NCI-H2171 treated with DMSO at 0.1 percent for 48 hours (cell line): ENCODE measurements at regions not wholly inside any gene's neighbourhood (a gene's known extent, or its start where the extent isn't known, plus 50 kb on each side); places are given as distances from the start of the nearest gene placed in this dataset.
A peak's percentile ranks its signal among the peaks of the same experiment; 100 is the strongest.
"Not testable (repeated sequence)": the region's sequence is repeated elsewhere in the genome, so short reads cannot be mapped to it uniquely, and the experiment has no call there.

Experiments used
- DNase-seq: peaks from one replicate; lab custom pipeline; 2025; lab: John Stamatoyannopoulos, UW

GRCh38 chr1:234799021-234799689 is 189.2 kb upstream of the IRF2BP2 start:
- DNase-seq: not testable (repeated sequence)

- DNase-seq: not testable (repeated sequence)
Observed at GRCh38 chr1:234797216-234797615, 187.2 kb upstream of the IRF2BP2 start.

- DNase-seq: not testable (repeated sequence)
Observed at GRCh38 chr1:234796438-234796792, 186.4 kb upstream of the IRF2BP2 start.

- not testable (repeated sequence) for DNase-seq
Observed at GRCh38 chr1:234795711-234796437, 185.9 kb upstream of the IRF2BP2 start.

- not testable (repeated sequence) for DNase-seq
Observed at GRCh38 chr1:234795007-234795406, 185.0 kb upstream of the IRF2BP2 start.

GRCh38 chr1:234794452-234794851 is 184.5 kb upstream of the IRF2BP2 start:
- not testable (repeated sequence) for DNase-seq

GRCh38 chr1:234793924-234794323 is 183.9 kb upstream of the IRF2BP2 start:
- DNase-seq: not testable (repeated sequence)

- DNase-seq: not testable (repeated sequence)
Observed at GRCh38 chr1:234792221-234792864, 182.4 kb upstream of the IRF2BP2 start.

- not testable (repeated sequence) for DNase-seq
Observed at GRCh38 chr1:234791615-234792014, 181.6 kb upstream of the IRF2BP2 start.

GRCh38 chr1:234790333-234790732 is 180.4 kb upstream of the IRF2BP2 start:
- DNase-seq: not testable (repeated sequence)

- DNase-seq: not testable (repeated sequence)
Observed at GRCh38 chr1:234787011-234787584, 177.1 kb upstream of the IRF2BP2 start.

- not testable (repeated sequence) for DNase-seq
Observed at GRCh38 chr1:234785922-234786321, 175.9 kb upstream of the IRF2BP2 start.

GRCh38 chr1:234785471-234785919 is 175.5 kb upstream of the IRF2BP2 start:
- DNase-seq: not testable (repeated sequence)

- not testable (repeated sequence) for DNase-seq
Observed at GRCh38 chr1:234784108-234784507, 174.1 kb upstream of the IRF2BP2 start.

GRCh38 chr1:234782791-234783190 is 172.8 kb upstream of the IRF2BP2 start:
- DNase-seq: no peak

GRCh38 chr1:234782105-234782751 is 172.2 kb upstream of the IRF2BP2 start:
- DNase-seq: peak; percentile 22

GRCh38 chr1:234781241-234782065 is 171.5 kb upstream of the IRF2BP2 start:
- DNase-seq: no peak

- no peak for DNase-seq
Observed at GRCh38 chr1:234780531-234781162, 170.7 kb upstream of the IRF2BP2 start.

- DNase-seq: no peak
Observed at GRCh38 chr1:234780112-234780511, 170.1 kb upstream of the IRF2BP2 start.

GRCh38 chr1:234779600-234779999 is 169.6 kb upstream of the IRF2BP2 start:
- not testable (repeated sequence) for DNase-seq

- no peak for DNase-seq
Observed at GRCh38 chr1:234779160-234779538, 169.2 kb upstream of the IRF2BP2 start.
